Esophagus squamous epithelium (tissue), 4 donors: ENCODE measurements at regions not wholly inside any gene's neighbourhood (a gene's known extent, or its start where the extent isn't known, plus 50 kb on each side); places are given as distances from the start of the nearest gene placed in this dataset.

Source experiments
- CTCF ChIP-seq, 6 experiments: fragments of 450-650 bp in 4 of 6; fragments of 200-600 bp in 2 of 6; sonication (generic) in 2 of 6; IDR thresholded peaks; one replicate each; pipeline ENCODE4 v1.5.1; 2016 to 2019; ENCODE audit warnings: antibody characterized with exemption in 6 of 6, mild to moderate bottlenecking in 4 of 6, moderate library complexity in 4 of 6
- POLR2A ChIP-seq, 4 donors: fragments of 450-650 bp; IDR thresholded peaks; one replicate each; pipeline ENCODE4 v1.6.1; 2017; ENCODE audit warnings: antibody characterized with exemption in 4 of 4, mild to moderate bottlenecking in 4 of 4, moderate library complexity in 3 of 4

- TF ChIP-seq CTCF (IDR thresholded peaks at IDR 0.05) (no peak), POLR2A (IDR thresholded peaks at IDR 0.05) (no peak)
These were observed 557.2 kb downstream of the BCL11B start for GRCh38 chr14:98714626-98715425.
